ENCODE measurements at regions not wholly inside any gene's neighbourhood (a gene's known extent, or its start where the extent isn't known, plus 50 kb on each side); places are given as distances from the start of the nearest gene placed in this dataset.

DNA sequence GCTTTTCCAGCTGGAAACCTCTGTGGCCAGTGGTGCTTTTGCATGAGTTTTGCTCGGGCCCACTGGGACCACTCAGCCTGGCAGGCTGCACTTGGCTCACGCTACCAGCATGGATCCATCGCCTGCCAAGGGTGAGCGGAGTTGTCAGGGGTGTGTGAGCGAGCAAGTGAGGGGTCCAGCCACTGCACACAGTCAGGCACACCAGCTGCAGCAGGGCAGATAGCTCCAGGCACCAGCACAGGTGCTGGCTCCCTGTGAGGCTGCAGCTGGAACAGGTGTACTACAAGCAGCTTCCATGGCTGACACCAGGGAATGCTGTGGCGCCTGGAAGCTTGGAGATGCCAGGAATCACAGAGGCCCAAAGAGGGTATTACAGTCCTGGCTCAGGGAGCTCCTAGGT is 391.2 kb upstream of the SGCD start:
- Histone ChIP-seq H3K4me3 (ENCODE audit: low read depth, low read length, poor library complexity, severe bottlenecking) (no peak overlapping the region), H3K27ac (ENCODE audit: low read depth, low read length, poor library complexity, severe bottlenecking) (no peak overlapping the region), H3K36me3 (ENCODE audit: insufficient read depth, low read length) (no peaks in the 10 kb centered on the region), H3K79me2 (ENCODE audit: insufficient read depth, low read depth, low read length) (no peaks in the 10 kb centered on the region), H3K4me2 (ENCODE audit: low read length) (no peak overlapping the region), H2AFZ (ENCODE audit: low read length) (no peak overlapping the region), H3K4me1 (ENCODE audit: insufficient read depth, low read length, poor library complexity, severe bottlenecking) (no peaks in the 10 kb centered on the region), H3K9me3 (ENCODE audit: low read length) (no peaks in the 10 kb centered on the region), H3K9me2 (ENCODE audit: insufficient read depth, low read length) (no peaks in the 10 kb centered on the region), H4K20me1 (ENCODE audit: insufficient read depth, low read length) (no peaks in the 10 kb centered on the region)
- no peak for TF ChIP-seq EZH2phosphoT487 (IDR thresholded peaks at IDR 0.05; ENCODE audit: borderline replicate concordance, low read depth, low read length)
- TF ChIP-seq, protein P1, sequence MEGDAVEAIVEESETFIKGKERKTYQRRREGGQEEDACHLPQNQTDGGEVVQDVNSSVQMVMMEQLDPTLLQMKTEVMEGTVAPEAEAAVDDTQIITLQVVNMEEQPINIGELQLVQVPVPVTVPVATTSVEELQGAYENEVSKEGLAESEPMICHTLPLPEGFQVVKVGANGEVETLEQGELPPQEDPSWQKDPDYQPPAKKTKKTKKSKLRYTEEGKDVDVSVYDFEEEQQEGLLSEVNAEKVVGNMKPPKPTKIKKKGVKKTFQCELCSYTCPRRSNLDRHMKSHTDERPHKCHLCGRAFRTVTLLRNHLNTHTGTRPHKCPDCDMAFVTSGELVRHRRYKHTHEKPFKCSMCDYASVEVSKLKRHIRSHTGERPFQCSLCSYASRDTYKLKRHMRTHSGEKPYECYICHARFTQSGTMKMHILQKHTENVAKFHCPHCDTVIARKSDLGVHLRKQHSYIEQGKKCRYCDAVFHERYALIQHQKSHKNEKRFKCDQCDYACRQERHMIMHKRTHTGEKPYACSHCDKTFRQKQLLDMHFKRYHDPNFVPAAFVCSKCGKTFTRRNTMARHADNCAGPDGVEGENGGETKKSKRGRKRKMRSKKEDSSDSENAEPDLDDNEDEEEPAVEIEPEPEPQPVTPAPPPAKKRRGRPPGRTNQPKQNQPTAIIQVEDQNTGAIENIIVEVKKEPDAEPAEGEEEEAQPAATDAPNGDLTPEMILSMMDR (conservative IDR thresholded peaks at IDR 0.05; ENCODE audit: low read length): no peak
- POLR2A ChIA-PET: no interaction called here
- BruUV-seq (replicated peaks): no TSS peak
- intact Hi-C loops (cut with micrococcal nuclease; ENCODE audit: unreplicated experiment): no loop called here
- no peak for DNase-seq (ENCODE audit: low spot score)
- CTCF ChIA-PET (ENCODE audit: unreplicated experiment): no interaction called here

DNA sequence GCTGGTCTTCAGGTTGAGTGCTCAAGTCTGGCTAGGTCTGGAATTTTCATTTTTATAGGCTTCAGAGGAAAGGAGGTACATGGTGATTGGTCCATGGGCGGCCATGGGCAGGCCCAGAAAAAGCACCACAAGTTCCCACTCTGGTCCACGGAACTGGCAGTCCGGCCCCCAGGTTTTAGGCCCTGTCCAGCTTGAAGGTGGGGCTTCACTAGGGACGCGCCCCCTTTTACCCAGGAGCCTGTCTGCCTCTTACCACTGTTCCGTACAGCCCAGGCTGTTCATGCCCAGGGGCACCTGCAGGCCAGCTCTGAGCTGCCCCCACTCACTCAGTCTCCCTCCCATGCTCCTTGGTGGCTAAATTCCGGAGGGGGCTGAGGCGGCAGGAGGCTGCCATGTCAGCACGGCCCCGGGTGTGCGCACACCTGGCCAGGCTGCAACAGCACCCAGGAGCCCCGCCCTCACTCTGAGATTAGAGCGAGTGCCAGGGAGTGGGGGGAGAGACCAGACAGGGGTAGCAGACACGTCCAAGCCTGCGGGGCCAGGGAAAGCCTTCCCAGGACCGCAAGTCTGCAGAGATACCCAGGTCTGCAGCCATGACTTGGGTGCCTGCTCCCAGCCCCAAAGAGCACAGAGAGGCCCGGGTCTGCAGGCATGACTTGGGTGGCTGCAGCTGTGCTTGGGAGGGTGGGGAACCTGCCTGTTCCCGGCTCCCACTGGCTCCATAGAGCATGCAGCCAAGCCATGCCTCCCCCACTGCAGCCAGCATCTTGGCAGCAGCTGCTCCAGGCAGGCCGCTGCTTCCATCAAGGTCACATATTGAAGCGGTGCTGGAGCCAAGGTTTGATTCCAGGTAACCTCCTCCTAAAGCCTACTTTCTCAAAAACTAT is 390.2 kb upstream of the SGCD start:
- Histone ChIP-seq H2AFZ (ENCODE audit: low read length) (no peak overlapping the region), H3K4me3 (ENCODE audit: low read depth, low read length, poor library complexity, severe bottlenecking) (no peak overlapping the region), H3K9me3 (ENCODE audit: low read length) (no peaks in the 10 kb centered on the region), H3K79me2 (ENCODE audit: insufficient read depth, low read depth, low read length) (no peaks in the 10 kb centered on the region), H3K4me2 (ENCODE audit: low read length) (no peak overlapping the region), H3K9me2 (ENCODE audit: insufficient read depth, low read length) (no peaks in the 10 kb centered on the region), H4K20me1 (ENCODE audit: insufficient read depth, low read length) (no peaks in the 10 kb centered on the region), H3K27ac (ENCODE audit: low read depth, low read length, poor library complexity, severe bottlenecking) (no peak overlapping the region), H3K36me3 (ENCODE audit: insufficient read depth, low read length) (no peaks in the 10 kb centered on the region), H3K4me1 (ENCODE audit: insufficient read depth, low read length, poor library complexity, severe bottlenecking) (no peaks in the 10 kb centered on the region)
- POLR2A ChIA-PET: no interaction called here
- no peak for TF ChIP-seq EZH2phosphoT487 (IDR thresholded peaks at IDR 0.05; ENCODE audit: borderline replicate concordance, low read depth, low read length)
- TF ChIP-seq, protein P1 (conservative IDR thresholded peaks at IDR 0.05; ENCODE audit: low read length): no peak
- CTCF ChIA-PET (ENCODE audit: unreplicated experiment): no interaction called here
- intact Hi-C loops (cut with micrococcal nuclease; ENCODE audit: unreplicated experiment): no loop called here
- no TSS peak for BruUV-seq (replicated peaks)
- no peak for DNase-seq (ENCODE audit: low spot score)

DNA sequence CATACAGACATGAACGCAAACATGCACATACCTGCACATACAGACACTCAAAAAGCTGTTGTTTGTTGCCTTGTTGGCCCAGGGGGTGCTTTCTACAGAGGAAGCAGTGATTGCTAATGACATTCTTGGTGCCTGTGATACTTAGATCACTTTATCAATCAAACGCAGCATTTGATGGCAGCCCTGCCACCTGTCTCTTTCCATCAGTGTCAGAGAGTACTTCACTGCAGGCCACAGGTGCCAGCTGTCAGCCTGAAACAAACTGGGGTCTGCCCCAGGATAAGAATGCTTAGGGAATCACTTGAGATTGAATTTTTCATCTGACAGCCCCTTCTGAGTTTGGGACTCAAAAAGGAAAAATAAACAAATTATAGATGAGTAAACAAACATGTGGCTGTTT is 388.9 kb upstream of the SGCD start:
- ChIA-PET CTCF (ENCODE audit: unreplicated experiment) (no interaction called here), POLR2A (interaction anchor here (1.0 kb wide), 1 partner anchor 12 kb away, joined by 3 read pairs; no protein-coding TSS in a partner anchor)
- H3K9me2 ChIP-seq (ENCODE audit: insufficient read depth, low read length): no peaks in the 10 kb centered on the region
- H2AFZ ChIP-seq (ENCODE audit: low read length): no peak overlapping the region
- H3K4me2 ChIP-seq (ENCODE audit: low read length): no peak overlapping the region
- no peaks in the 10 kb centered on the region for H3K36me3 ChIP-seq (ENCODE audit: insufficient read depth, low read length)
- no peak for DNase-seq (ENCODE audit: low spot score)
- H3K4me3 ChIP-seq (ENCODE audit: low read depth, low read length, poor library complexity, severe bottlenecking): no peak overlapping the region
- no peaks in the 10 kb centered on the region for H3K9me3 ChIP-seq (ENCODE audit: low read length)
- H3K79me2 ChIP-seq (ENCODE audit: insufficient read depth, low read depth, low read length): no peaks in the 10 kb centered on the region
- BruUV-seq (replicated peaks): no TSS peak
- TF ChIP-seq, protein P1 (conservative IDR thresholded peaks at IDR 0.05; ENCODE audit: low read length): no peak
- TF ChIP-seq EZH2phosphoT487 (IDR thresholded peaks at IDR 0.05; ENCODE audit: borderline replicate concordance, low read depth, low read length): no peak
- no peak overlapping the region for H3K27ac ChIP-seq (ENCODE audit: low read depth, low read length, poor library complexity, severe bottlenecking)
- H4K20me1 ChIP-seq (ENCODE audit: insufficient read depth, low read length): no peaks in the 10 kb centered on the region
- H3K4me1 ChIP-seq (ENCODE audit: insufficient read depth, low read length, poor library complexity, severe bottlenecking): no peaks in the 10 kb centered on the region
- intact Hi-C loops (cut with micrococcal nuclease; ENCODE audit: unreplicated experiment): no loop called here
